Tibial artery (tissue), 4 donors: ENCODE measurements at regions not wholly inside any gene's neighbourhood (a gene's known extent, or its start where the extent isn't known, plus 50 kb on each side); places are given as distances from the start of the nearest gene placed in this dataset.

ENCODE experiments used
- DNase-seq, 2 donors: peaks; one replicate each; pipeline ENCODE4 v3.0.0-alpha.2; 2019
- H3K27ac ChIP-seq, 2 donors: fragments of 200-600 bp; sonication (generic) in 1 of 2; 1 replicate in 1 of 2; 2 replicates in 1 of 2; pipeline ENCODE4 v1.5.1; 2018 to 2019; ENCODE audit warnings: mild to moderate bottlenecking in 1 of 2
- H3K27me3 ChIP-seq, 2 donors: fragments of 200-600 bp; sonication (generic) in 1 of 2; one replicate each; pipeline versions ENCODE4 v1.5.1 to v1.6.0; 2016 to 2019
- H3K36me3 ChIP-seq, 3 donors: fragments of 200-600 bp; sonication (generic) in 2 of 3; one replicate each; pipeline ENCODE4 v1.5.1; 2016 to 2019; ENCODE audit warnings: mild to moderate bottlenecking in 2 of 3
- H3K4me1 ChIP-seq, 4 donors: fragments of 200-600 bp; sonication (generic) in 2 of 4; 1 replicate in 3 of 4; 2 replicates in 1 of 4; pipeline ENCODE4 v1.5.1; 2016 to 2019
- H3K4me3 ChIP-seq, 2 donors: fragments of 200-600 bp; sonication (generic) in 1 of 2; 1 replicate in 1 of 2; 2 replicates in 1 of 2; pipeline ENCODE4 v1.5.1; 2018 to 2019; ENCODE audit warnings: mild to moderate bottlenecking in 2 of 2
- H3K9me3 ChIP-seq, 3 donors: fragments of 200-600 bp; sonication (generic) in 1 of 3; one replicate each; pipeline ENCODE4 v1.5.1; 2016 to 2019
- intact Hi-C: fragments of 100-400 bp; cut with DNase I; formaldehyde crosslinking; loops from one replicate; pipeline ENCODE4 v1.15.0; 2023; ENCODE audit warnings: low total_unique reads
- TF ChIP-seq, protein P1 (sequence below), 2 experiments: fragments of 200-600 bp in 1 of 2; fragments of 450-650 bp in 1 of 2; IDR thresholded peaks; one replicate each; pipeline ENCODE4 v1.5.1; 2017 to 2019; ENCODE audit warnings: antibody characterized with exemption in 2 of 2, mild to moderate bottlenecking in 1 of 2, moderate library complexity in 1 of 2

DNA sequence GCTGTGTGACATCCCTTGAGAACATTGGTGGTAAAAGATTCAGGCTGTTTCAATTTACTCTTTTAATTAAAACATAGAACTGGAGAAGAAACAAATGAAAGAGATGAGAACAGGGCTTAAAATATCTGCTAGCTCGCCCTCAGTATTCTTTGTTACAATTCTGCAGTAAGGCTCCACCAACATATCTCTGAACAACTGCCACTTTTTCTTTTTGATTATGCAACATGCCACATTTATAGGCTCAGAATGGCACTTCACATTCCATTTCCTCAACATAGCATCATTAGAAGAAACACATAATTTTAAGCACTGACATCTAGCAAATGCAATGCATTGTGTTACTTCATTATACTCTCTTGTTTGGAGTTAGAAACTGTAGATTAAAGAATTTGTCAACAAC, 1315.2 kb downstream of the LRFN5 start:
- Histone ChIP-seq H3K4me1 (no peaks in the 10 kb centered on the region), H3K27me3 (no peaks in the 10 kb centered on the region), H3K36me3 (no peaks in the 10 kb centered on the region), H3K9me3 (peaks cover 0 to 4% (median 0%) of the 10 kb centered on the region in 3 donors), H3K27ac (no peak overlapping the region), H3K4me3 (no peak overlapping the region)
- TF ChIP-seq, protein P1, sequence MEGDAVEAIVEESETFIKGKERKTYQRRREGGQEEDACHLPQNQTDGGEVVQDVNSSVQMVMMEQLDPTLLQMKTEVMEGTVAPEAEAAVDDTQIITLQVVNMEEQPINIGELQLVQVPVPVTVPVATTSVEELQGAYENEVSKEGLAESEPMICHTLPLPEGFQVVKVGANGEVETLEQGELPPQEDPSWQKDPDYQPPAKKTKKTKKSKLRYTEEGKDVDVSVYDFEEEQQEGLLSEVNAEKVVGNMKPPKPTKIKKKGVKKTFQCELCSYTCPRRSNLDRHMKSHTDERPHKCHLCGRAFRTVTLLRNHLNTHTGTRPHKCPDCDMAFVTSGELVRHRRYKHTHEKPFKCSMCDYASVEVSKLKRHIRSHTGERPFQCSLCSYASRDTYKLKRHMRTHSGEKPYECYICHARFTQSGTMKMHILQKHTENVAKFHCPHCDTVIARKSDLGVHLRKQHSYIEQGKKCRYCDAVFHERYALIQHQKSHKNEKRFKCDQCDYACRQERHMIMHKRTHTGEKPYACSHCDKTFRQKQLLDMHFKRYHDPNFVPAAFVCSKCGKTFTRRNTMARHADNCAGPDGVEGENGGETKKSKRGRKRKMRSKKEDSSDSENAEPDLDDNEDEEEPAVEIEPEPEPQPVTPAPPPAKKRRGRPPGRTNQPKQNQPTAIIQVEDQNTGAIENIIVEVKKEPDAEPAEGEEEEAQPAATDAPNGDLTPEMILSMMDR (IDR thresholded peaks at IDR 0.05): no peak
- DNase-seq: no peak
- intact Hi-C loops: no loop called here

DNA sequence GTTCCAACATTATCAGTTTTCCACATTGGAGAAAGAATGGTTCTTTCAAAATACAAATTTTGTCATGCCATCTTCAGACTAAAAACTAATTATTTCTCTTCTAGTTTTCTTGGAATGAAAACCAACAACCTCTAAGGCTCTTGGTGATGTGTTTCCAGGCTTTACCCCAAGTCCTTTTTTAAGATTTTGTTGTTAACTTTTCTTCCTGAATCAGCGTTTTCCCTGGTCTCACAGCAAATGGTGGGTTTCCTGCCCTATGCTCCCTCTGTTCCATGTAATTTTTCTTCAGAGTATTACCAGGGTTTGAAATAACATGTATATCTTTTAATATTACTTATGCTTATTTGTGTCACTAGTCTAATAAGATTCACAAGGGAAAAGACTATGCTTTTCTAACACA, 1311.9 kb downstream of the LRFN5 start:
- no peaks in the 10 kb centered on the region for H3K36me3 ChIP-seq

DNA sequence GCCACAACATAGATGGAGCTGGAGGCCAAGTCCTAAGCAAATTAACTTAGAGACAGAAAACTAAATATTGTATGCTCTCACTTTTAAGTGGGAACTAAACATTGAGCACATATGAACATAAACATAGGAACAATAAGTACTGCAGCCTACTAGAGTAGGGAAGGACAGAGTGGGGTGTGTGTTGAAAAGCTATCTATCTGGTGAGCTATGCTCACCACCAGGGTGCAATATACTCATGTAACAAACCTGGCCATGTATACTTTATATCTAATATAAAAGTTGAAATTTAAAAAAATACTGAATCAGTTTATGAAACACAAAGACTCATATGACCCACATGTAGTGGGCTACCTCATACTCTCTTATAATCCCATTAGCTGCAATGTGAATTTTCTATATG, 1305.0 kb downstream of the LRFN5 start:
- Histone ChIP-seq H3K9me3 (no peaks in the 10 kb centered on the region), H3K36me3 (no peaks in the 10 kb centered on the region), H3K27ac (no peak overlapping the region), H3K27me3 (no peaks in the 10 kb centered on the region), H3K4me3 (no peak overlapping the region), H3K4me1 (no peaks in the 10 kb centered on the region)
- intact Hi-C loops: no loop called here
- DNase-seq: no peak
- TF ChIP-seq, protein P1 (IDR thresholded peaks at IDR 0.05): no peak

More for the DNA sequence above, 1311.9 kb downstream of the LRFN5 start:
- intact Hi-C loops: no loop called here
- Histone ChIP-seq H3K4me3 (no peak overlapping the region), H3K9me3 (peaks cover 0 to 4% (median 0%) of the 10 kb centered on the region in 3 donors), H3K27ac (no peak overlapping the region), H3K27me3 (no peaks in the 10 kb centered on the region), H3K4me1 (no peaks in the 10 kb centered on the region)
- TF ChIP-seq, protein P1 (IDR thresholded peaks at IDR 0.05): no peak
- DNase-seq: no peak

DNA sequence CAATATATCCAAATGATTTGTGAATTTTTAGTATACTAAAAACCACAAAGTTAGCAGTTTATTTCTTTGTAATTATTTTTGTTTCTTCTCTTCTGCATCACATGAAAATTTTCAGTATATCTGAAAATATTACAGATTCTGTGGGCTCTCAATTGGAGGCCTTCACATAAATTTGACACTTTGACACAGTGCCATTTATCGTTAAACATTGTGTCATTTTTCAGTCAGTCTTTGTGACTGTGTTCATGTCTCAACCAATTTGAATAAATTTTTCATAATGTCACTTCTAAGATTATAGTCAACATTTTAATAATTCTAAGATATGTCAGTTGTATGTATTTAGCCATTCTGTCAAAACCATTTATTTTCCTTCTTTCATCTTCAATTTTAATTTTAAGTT, 1303.0 kb downstream of the LRFN5 start:
- no peaks in the 10 kb centered on the region for H3K27me3 ChIP-seq
- H3K4me1 ChIP-seq: no peaks in the 10 kb centered on the region
- TF ChIP-seq, protein P1 (IDR thresholded peaks at IDR 0.05): no peak
- no peaks in the 10 kb centered on the region for H3K9me3 ChIP-seq
- no peak for DNase-seq
- no peaks in the 10 kb centered on the region for H3K36me3 ChIP-seq
- H3K4me3 ChIP-seq: no peak overlapping the region
- no peak overlapping the region for H3K27ac ChIP-seq
- intact Hi-C loops: no loop called here

DNA sequence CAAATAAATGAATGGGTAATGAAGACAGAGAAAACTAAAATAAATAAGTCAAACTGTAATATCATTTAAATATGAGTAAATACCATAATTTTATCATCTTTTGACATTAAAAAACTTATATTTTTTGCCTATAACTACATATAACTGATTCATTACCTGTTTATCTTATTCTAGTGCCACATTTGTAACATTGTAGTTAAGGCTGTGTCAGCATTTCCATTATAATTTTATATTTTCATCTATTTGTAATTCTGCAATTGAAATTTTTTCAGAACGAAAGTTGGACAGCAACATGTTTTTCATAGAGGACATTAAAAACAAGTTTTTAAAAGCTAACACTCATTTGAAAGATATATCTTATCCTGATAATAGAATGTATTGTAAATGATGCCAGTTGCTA, 1286.5 kb downstream of the LRFN5 start:
- H3K36me3 ChIP-seq: no peaks in the 10 kb centered on the region
- TF ChIP-seq, protein P1 (IDR thresholded peaks at IDR 0.05): no peak
- H3K9me3 ChIP-seq: no peaks in the 10 kb centered on the region
- H3K27me3 ChIP-seq: no peaks in the 10 kb centered on the region
- H3K4me1 ChIP-seq: no peaks in the 10 kb centered on the region
- intact Hi-C loops: no loop called here
- no peak overlapping the region for H3K4me3 ChIP-seq
- H3K27ac ChIP-seq: no peak overlapping the region
- no peak for DNase-seq

DNA sequence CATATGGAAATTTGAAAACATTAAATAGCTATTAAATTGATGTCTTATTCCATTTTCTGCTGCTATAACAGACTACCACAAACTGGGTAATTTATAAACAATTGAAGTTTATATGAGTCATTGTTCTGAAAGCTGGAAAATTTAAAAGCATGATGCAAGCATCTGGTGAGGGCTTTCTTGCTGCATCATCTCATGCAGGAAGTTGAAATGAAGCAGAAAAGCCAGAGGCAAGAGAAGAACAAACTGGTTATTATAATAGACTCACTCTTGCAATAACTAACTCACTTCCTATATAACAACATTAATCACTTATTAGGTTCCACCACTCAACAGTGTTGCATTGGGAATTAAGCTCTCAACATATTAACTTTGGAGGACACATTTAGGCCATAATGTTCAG, 1277.4 kb downstream of the LRFN5 start:
- intact Hi-C loops: no loop called here
- no peaks in the 10 kb centered on the region for H3K36me3 ChIP-seq
- no peaks in the 10 kb centered on the region for H3K4me1 ChIP-seq
- no peak overlapping the region for H3K27ac ChIP-seq
- H3K9me3 ChIP-seq: no peaks in the 10 kb centered on the region
- TF ChIP-seq, protein P1 (IDR thresholded peaks at IDR 0.05): no peak
- H3K27me3 ChIP-seq: no peaks in the 10 kb centered on the region
- DNase-seq: no peak
- no peak overlapping the region for H3K4me3 ChIP-seq
